ENCODE measurements at regions not wholly inside any gene's neighbourhood (a gene's known extent, or its start where the extent isn't known, plus 50 kb on each side); places are given as distances from the start of the nearest gene placed in this dataset.

DNA sequence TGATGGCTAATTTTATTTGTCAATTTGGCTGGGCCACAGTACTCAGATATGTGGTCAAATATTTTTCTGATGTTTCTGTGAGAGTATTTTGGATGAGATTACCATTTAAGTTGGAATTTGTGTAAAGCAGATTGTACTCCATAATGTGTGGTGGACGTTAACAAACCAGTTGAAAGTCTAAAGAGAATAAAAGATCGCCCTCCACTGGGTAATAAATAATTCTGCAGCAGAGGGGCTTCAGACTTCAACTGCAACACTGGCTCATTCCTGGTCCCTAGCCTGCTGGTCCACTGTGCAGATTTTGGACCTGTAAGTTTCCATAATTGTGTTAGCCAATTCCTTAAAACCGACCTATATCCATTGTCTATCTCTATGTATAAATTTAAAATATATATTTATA, 540.3 kb downstream of the PCDH18 start:
- Histone ChIP-seq H3K4me3 (replicated peaks in 1 of 2; ENCODE audit: low read depth in 1 of 2, low read length in 2 of 2) (no peak overlapping the region), H3K27ac (ENCODE audit: low read depth, low read length) (no peak overlapping the region), H3K4me1 (ENCODE audit: control insufficient read depth in 1 of 2, insufficient read depth in 2 of 2, low read length in 2 of 2) (no peaks in the 10 kb centered on the region), H3K36me3 (ENCODE audit: control insufficient read depth in 1 of 2, insufficient read depth in 2 of 2, low read length in 2 of 2) (no peaks in the 10 kb centered on the region), H3K27me3 (ENCODE audit: insufficient read depth, low read length) (no peaks in the 10 kb centered on the region), H4K20me1 (ENCODE audit: insufficient read depth) (no peaks in the 10 kb centered on the region), H3K79me2 (ENCODE audit: insufficient read depth, low read length) (no peaks in the 10 kb centered on the region), H3K4me2 (ENCODE audit: low read length) (no peak overlapping the region), H3K9me2 (ENCODE audit: insufficient read depth) (no peaks in the 10 kb centered on the region), H3K9ac (ENCODE audit: low read length) (no peak overlapping the region), H2AFZ (ENCODE audit: low read depth, low read length, poor library complexity, severe bottlenecking) (peak overlapping the region; percentile 41), H3K9me3 (ENCODE audit: control insufficient read depth in 1 of 2, insufficient read depth in 1 of 2, low read depth in 1 of 2, low read length in 2 of 2) (no peaks in the 10 kb centered on the region)
- intact Hi-C loops (cut with micrococcal nuclease): no loop called here
- CTCF ChIA-PET: no interaction called here
- RAD21 ChIA-PET (ENCODE audit: low non-redundant PET in 1 of 2, low total read pairs in 2 of 2, uncharacterized antibody in 2 of 2, unreplicated experiment in 2 of 2): no interaction called here
- DNase-seq (ENCODE audit: low read depth, low spot score): no peak
- TF ChIP-seq, protein P1, sequence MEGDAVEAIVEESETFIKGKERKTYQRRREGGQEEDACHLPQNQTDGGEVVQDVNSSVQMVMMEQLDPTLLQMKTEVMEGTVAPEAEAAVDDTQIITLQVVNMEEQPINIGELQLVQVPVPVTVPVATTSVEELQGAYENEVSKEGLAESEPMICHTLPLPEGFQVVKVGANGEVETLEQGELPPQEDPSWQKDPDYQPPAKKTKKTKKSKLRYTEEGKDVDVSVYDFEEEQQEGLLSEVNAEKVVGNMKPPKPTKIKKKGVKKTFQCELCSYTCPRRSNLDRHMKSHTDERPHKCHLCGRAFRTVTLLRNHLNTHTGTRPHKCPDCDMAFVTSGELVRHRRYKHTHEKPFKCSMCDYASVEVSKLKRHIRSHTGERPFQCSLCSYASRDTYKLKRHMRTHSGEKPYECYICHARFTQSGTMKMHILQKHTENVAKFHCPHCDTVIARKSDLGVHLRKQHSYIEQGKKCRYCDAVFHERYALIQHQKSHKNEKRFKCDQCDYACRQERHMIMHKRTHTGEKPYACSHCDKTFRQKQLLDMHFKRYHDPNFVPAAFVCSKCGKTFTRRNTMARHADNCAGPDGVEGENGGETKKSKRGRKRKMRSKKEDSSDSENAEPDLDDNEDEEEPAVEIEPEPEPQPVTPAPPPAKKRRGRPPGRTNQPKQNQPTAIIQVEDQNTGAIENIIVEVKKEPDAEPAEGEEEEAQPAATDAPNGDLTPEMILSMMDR (IDR thresholded peaks at IDR 0.05 in 2 of 3, conservative IDR thresholded peaks at IDR 0.05 in 1 of 3; ENCODE audit: borderline replicate concordance in 1 of 3, insufficient read depth in 1 of 3, low read depth in 2 of 3, low read length in 2 of 3): peak in 1 of 3 experiments; percentile 24; a peak in 1 of 6 replicates
- TF ChIP-seq, protein P2, sequence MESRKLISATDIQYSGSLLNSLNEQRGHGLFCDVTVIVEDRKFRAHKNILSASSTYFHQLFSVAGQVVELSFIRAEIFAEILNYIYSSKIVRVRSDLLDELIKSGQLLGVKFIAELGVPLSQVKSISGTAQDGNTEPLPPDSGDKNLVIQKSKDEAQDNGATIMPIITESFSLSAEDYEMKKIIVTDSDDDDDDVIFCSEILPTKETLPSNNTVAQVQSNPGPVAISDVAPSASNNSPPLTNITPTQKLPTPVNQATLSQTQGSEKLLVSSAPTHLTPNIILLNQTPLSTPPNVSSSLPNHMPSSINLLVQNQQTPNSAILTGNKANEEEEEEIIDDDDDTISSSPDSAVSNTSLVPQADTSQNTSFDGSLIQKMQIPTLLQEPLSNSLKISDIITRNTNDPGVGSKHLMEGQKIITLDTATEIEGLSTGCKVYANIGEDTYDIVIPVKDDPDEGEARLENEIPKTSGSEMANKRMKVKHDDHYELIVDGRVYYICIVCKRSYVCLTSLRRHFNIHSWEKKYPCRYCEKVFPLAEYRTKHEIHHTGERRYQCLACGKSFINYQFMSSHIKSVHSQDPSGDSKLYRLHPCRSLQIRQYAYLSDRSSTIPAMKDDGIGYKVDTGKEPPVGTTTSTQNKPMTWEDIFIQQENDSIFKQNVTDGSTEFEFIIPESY (IDR thresholded peaks at IDR 0.05; ENCODE audit: extremely low read depth, insufficient replicate concordance, low read length): no peak
- POLR2A ChIA-PET: no interaction called here
- no peak for ATAC-seq
- BruUV-seq (replicated peaks): no TSS peak

DNA sequence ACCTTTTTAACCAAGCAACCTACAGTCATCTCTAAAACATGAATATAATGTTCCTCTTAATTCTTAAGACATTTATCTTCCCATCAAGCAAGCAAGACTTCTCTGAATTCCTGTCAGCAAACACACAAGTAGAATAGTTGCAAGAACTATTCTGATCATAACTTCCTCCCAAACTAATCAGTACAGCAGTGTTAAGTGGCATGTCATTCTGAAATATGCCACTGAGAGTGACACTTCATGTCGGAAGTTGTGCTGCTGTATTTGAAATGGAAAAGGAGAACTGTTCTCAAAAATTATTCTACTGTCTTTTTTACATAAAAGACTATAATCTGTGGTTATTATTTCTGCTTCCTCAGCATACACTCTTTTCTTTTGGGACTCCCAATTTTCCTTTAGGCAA, 546.6 kb downstream of the PCDH18 start:
- Histone ChIP-seq H3K4me3 (replicated peaks in 1 of 2; ENCODE audit: low read depth in 1 of 2, low read length in 2 of 2) (no peak overlapping the region), H2AFZ (ENCODE audit: low read depth, low read length, poor library complexity, severe bottlenecking) (no peak overlapping the region), H3K4me1 (ENCODE audit: control insufficient read depth in 1 of 2, insufficient read depth in 2 of 2, low read length in 2 of 2) (no peaks in the 10 kb centered on the region), H3K9ac (ENCODE audit: low read length) (no peak overlapping the region), H3K27me3 (ENCODE audit: insufficient read depth, low read length) (no peaks in the 10 kb centered on the region), H4K20me1 (ENCODE audit: insufficient read depth) (no peaks in the 10 kb centered on the region), H3K4me2 (ENCODE audit: low read length) (no peak overlapping the region), H3K9me3 (ENCODE audit: control insufficient read depth in 1 of 2, insufficient read depth in 1 of 2, low read depth in 1 of 2, low read length in 2 of 2) (no peaks in the 10 kb centered on the region), H3K79me2 (ENCODE audit: insufficient read depth, low read length) (no peaks in the 10 kb centered on the region), H3K36me3 (ENCODE audit: control insufficient read depth in 1 of 2, insufficient read depth in 2 of 2, low read length in 2 of 2) (no peaks in the 10 kb centered on the region), H3K27ac (ENCODE audit: low read depth, low read length) (no peak overlapping the region), H3K9me2 (ENCODE audit: insufficient read depth) (no peaks in the 10 kb centered on the region)
- no TSS peak for BruUV-seq (replicated peaks)
- TF ChIP-seq CEBPB (IDR thresholded peaks at IDR 0.05; ENCODE audit: low read depth): no peak
- no peak for TF ChIP-seq EGR1 (IDR thresholded peaks at IDR 0.05; ENCODE audit: low read depth)
- CTCF ChIA-PET: no interaction called here
- RAD21 ChIA-PET (ENCODE audit: low non-redundant PET in 1 of 2, low total read pairs in 2 of 2, uncharacterized antibody in 2 of 2, unreplicated experiment in 2 of 2): no interaction called here
- POLR2A ChIA-PET: no interaction called here
- ATAC-seq (no peak), DNase-seq (ENCODE audit: low read depth, low spot score) (no peak)
- intact Hi-C loops (cut with micrococcal nuclease): no loop called here

Measured in HCT116 (cell line).